Activated B cell treated with CpG ODN at 0.5 μM for 24 hours (primary cell): ENCODE measurements at regions not wholly inside any gene's neighbourhood (a gene's known extent, or its start where the extent isn't known, plus 50 kb on each side); places are given as distances from the start of the nearest gene placed in this dataset.

Source experiments
- ATAC-seq: fragments of 200-7000 bp; cut with Tn5 transposase; one replicate; pipeline ENCODE4 v1.10.0; 2021; ENCODE audit warnings: low read depth, mild to moderate bottlenecking, moderate library complexity
- CTCF ChIA-PET: fragments of 350-600 bp; sonication (Branson Sonifier 250); formaldehyde crosslinking; loops from one replicate; lab custom pipeline; 2021; ENCODE audit warnings: antibody characterized with exemption; lab: Charles Lee
- POLR2A ChIA-PET: fragments of 350-600 bp; sonication (Branson Sonifier 250); formaldehyde crosslinking; loops from one replicate; lab custom pipeline; 2021; ENCODE audit warnings: antibody characterized with exemption; lab: Charles Lee
- DNase-seq: peaks from one replicate; pipeline ENCODE4 v3.0.0; 2022
- H3K27ac Mint-ChIP-seq: one replicate; pipeline ENCODE4 v1.8.0; 2020; ENCODE audit warnings: mixed read lengths
- H3K27me3 Mint-ChIP-seq: one replicate; pipeline ENCODE4 v1.8.0; 2021; ENCODE audit warnings: mixed read lengths
- H3K36me3 Mint-ChIP-seq: one replicate; pipeline ENCODE4 v1.8.0; 2021; ENCODE audit warnings: low read depth, mixed read lengths
- H3K4me1 Mint-ChIP-seq: one replicate; pipeline ENCODE4 v1.8.0; 2021; ENCODE audit warnings: mixed read lengths
- H3K4me3 Mint-ChIP-seq: one replicate; pipeline ENCODE4 v1.8.0; 2020; ENCODE audit warnings: mild to moderate bottlenecking, mixed read lengths
- H3K9me3 Mint-ChIP-seq: one replicate; pipeline ENCODE4 v1.8.0; 2020; ENCODE audit warnings: mixed read lengths
- intact Hi-C: fragments of 100-400 bp; cut with micrococcal nuclease; formaldehyde crosslinking; loops from one replicate; pipeline ENCODE4 v1.15.1; 2024
- TF ChIP-seq, protein P1 (sequence below): fragments of 200-600 bp; IDR thresholded peaks from one replicate; pipeline ENCODE4 v1.8.0; 2022; ENCODE audit warnings: antibody characterized with exemption, mild to moderate bottlenecking

DNA sequence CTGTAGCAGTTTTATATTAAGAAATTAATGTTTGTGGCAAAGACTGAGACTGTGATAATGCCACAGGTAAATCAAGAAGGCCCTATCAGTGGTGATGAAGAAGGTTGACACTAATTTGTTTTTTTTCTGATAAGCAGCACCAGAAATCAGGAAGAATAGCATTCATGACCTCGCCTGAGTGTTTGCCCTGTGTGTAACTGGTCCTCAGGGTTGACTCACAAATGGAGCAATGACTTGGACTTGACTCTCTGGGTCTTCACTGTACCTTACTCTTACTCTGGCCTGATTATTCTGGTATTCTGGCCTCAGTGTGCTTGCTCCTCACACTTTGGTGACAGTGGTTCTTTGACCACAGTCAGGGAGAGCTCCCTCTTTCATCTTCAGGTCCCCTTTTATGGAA is 243.9 kb downstream of the HAO1 start:
- H3K27ac Mint-ChIP-seq: no peak overlapping the region
- no peak for ATAC-seq
- H3K4me3 Mint-ChIP-seq: no peak overlapping the region
- TF ChIP-seq, protein P1, sequence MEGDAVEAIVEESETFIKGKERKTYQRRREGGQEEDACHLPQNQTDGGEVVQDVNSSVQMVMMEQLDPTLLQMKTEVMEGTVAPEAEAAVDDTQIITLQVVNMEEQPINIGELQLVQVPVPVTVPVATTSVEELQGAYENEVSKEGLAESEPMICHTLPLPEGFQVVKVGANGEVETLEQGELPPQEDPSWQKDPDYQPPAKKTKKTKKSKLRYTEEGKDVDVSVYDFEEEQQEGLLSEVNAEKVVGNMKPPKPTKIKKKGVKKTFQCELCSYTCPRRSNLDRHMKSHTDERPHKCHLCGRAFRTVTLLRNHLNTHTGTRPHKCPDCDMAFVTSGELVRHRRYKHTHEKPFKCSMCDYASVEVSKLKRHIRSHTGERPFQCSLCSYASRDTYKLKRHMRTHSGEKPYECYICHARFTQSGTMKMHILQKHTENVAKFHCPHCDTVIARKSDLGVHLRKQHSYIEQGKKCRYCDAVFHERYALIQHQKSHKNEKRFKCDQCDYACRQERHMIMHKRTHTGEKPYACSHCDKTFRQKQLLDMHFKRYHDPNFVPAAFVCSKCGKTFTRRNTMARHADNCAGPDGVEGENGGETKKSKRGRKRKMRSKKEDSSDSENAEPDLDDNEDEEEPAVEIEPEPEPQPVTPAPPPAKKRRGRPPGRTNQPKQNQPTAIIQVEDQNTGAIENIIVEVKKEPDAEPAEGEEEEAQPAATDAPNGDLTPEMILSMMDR: no peak
- intact Hi-C loops: no loop called here
- H3K9me3 Mint-ChIP-seq: peaks cover 4% of the 10 kb centered on the region
- H3K36me3 Mint-ChIP-seq: no peaks in the 10 kb centered on the region
- CTCF ChIA-PET: no interaction called here
- DNase-seq: no peak
- H3K4me1 Mint-ChIP-seq: no peaks in the 10 kb centered on the region
- H3K27me3 Mint-ChIP-seq: no peaks in the 10 kb centered on the region
- POLR2A ChIA-PET: no interaction called here

DNA sequence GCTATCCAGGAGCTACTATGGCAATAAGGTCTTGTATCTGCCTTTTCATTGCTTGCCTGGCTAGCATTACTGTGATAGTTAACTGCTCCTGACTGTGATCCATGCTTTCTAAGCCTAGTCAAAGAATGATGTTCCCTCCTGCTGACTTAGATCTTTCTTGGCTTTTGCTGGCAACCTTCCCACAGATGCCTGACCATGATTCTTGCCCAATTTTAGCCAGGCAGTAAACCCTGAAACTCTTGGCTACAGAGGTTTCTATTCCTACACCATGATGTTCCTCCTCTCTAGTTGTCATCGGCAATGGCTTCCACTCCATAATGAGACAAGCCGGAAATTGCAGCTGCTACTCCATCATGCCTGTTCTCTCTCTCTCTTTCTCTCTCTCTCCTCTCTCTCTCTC is 238.1 kb downstream of the HAO1 start:
- ChIA-PET POLR2A (no interaction called here), CTCF (no interaction called here)
- TF ChIP-seq, protein P1: no peak
- no peaks in the 10 kb centered on the region for H3K4me1 Mint-ChIP-seq
- H3K27me3 Mint-ChIP-seq: no peaks in the 10 kb centered on the region
- intact Hi-C loops: no loop called here
- H3K9me3 Mint-ChIP-seq: peaks cover 4% of the 10 kb centered on the region
- DNase-seq (no peak), ATAC-seq (no peak)
- no peak overlapping the region for H3K4me3 Mint-ChIP-seq
- H3K27ac Mint-ChIP-seq: no peak overlapping the region
- no peaks in the 10 kb centered on the region for H3K36me3 Mint-ChIP-seq

DNA sequence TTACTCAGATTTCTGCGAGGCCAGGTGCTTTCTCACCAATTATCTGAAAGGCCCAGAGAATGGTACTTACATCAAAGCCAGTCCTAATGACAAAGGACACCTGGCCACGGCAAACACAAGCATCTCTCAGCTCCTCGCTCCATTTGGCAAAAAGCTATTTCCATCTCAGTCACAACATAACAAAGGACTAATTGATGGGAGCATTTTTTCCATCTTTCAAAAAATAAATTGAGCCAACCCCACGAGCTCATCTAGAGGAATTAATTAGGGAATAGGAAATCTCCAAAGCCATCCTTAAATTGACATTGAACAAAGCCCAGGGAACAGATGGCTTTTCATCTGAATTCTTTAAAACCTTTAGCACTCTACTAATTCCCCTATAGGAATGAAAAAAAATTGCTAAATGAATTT is 236.7 kb downstream of the HAO1 start:
- DNase-seq (no peak), ATAC-seq (no peak)
- H3K27me3 Mint-ChIP-seq: no peaks in the 10 kb centered on the region
- intact Hi-C loops: no loop called here
- H3K27ac Mint-ChIP-seq: no peak overlapping the region
- no peaks in the 10 kb centered on the region for H3K36me3 Mint-ChIP-seq
- POLR2A ChIA-PET: no interaction called here
- no peaks in the 10 kb centered on the region for H3K4me1 Mint-ChIP-seq
- H3K9me3 Mint-ChIP-seq: peaks cover 4% of the 10 kb centered on the region
- CTCF ChIA-PET: no interaction called here
- TF ChIP-seq, protein P1: no peak
- no peak overlapping the region for H3K4me3 Mint-ChIP-seq

DNA sequence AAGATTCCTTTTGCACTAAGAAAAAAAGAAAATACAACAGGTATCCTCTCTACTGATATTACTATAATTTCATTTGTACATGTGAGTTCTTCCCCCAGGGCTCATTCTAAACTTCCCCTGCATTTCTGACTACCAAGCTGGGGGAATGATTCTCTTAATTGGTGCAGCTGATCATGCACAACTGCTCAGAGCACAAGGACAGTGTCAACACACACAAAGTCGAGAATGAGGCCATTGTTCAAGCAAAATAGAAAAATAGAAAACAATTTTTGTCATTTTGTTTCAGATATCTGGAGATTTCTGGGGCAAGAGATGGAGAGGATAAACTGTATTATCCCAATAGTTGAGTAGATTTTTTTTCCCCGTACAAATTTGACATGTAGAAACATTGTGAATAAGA is 236.3 kb downstream of the HAO1 start:
- H3K9me3 Mint-ChIP-seq: peaks cover 4% of the 10 kb centered on the region
- no peak for ATAC-seq
- no peaks in the 10 kb centered on the region for H3K4me1 Mint-ChIP-seq
- H3K4me3 Mint-ChIP-seq: no peak overlapping the region
- no peaks in the 10 kb centered on the region for H3K27me3 Mint-ChIP-seq
- intact Hi-C loops: no loop called here
- DNase-seq: no peak
- POLR2A ChIA-PET: no interaction called here
- H3K36me3 Mint-ChIP-seq: no peaks in the 10 kb centered on the region
- CTCF ChIA-PET: no interaction called here
- TF ChIP-seq, protein P1: no peak
- no peak overlapping the region for H3K27ac Mint-ChIP-seq

DNA sequence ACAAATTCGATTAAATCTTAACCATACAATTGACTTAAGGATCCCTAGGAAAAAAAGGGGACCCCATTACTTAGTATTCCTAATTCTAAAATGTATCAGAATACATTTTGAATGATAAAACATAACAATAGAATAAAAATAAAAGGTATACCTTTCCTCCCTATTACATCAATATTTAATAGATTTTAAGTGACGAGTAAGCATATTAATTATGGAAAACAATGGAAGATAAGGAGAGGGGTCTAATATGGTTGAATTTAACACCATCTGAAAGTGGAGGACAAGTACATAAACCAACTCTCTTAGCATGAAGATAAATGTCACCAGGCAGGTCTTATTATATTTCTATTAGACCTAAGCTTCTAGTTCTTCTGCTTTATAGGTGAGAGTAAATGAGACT is 232.1 kb downstream of the HAO1 start:
- ChIA-PET POLR2A (no interaction called here), CTCF (no interaction called here)
- no peak overlapping the region for H3K4me3 Mint-ChIP-seq
- no peaks in the 10 kb centered on the region for H3K9me3 Mint-ChIP-seq
- intact Hi-C loops: no loop called here
- ATAC-seq (no peak), DNase-seq (no peak)
- no peaks in the 10 kb centered on the region for H3K4me1 Mint-ChIP-seq
- H3K27ac Mint-ChIP-seq: no peak overlapping the region
- TF ChIP-seq, protein P1: no peak
- no peaks in the 10 kb centered on the region for H3K36me3 Mint-ChIP-seq
- no peaks in the 10 kb centered on the region for H3K27me3 Mint-ChIP-seq
